GM21737 (cell line): ENCODE measurements at regions not wholly inside any gene's neighbourhood (a gene's known extent, or its start where the extent isn't known, plus 50 kb on each side); places are given as distances from the start of the nearest gene placed in this dataset.

Source experiments
- ATAC-seq: cut with Tn5 transposase; IDR thresholded peaks from one replicate; pipeline ENCODE4 v1.9.1; 2021; ENCODE audit warnings: mild to moderate bottlenecking, moderate library complexity; ENCODE audit not compliant: unreplicated experiment

GRCh38 chr10:3287572-3288445, 115.2 kb upstream of the PITRM1 start:
- ATAC-seq: no peak

GRCh38 chr10:3282674-3283017, 110.1 kb upstream of the PITRM1 start:
- no peak for ATAC-seq

- ATAC-seq: no peak
Measured at GRCh38 chr10:3281941-3282673, 109.5 kb upstream of the PITRM1 start.

- ATAC-seq: no peak
Measured at GRCh38 chr10:3278771-3279170, 106.2 kb upstream of the PITRM1 start.

GRCh38 chr10:3277566-3277965, 105.0 kb upstream of the PITRM1 start:
- ATAC-seq: no peak

GRCh38 chr10:3274414-3274813, 101.8 kb upstream of the PITRM1 start:
- ATAC-seq: no peak

- ATAC-seq: no peak
Measured at GRCh38 chr10:3273966-3274365, 101.4 kb upstream of the PITRM1 start.

- ATAC-seq: no peak
Measured at GRCh38 chr10:3272300-3272699, 99.7 kb upstream of the PITRM1 start.

- ATAC-seq: no peak
Measured at GRCh38 chr10:3271354-3272115, 99.0 kb upstream of the PITRM1 start.

GRCh38 chr10:3270577-3271316, 98.2 kb upstream of the PITRM1 start:
- ATAC-seq: no peak

- no peak for ATAC-seq
Measured at GRCh38 chr10:3268025-3268424, 95.4 kb upstream of the PITRM1 start.

- ATAC-seq: no peak
Measured at GRCh38 chr10:3265088-3265487, 92.5 kb upstream of the PITRM1 start.

- no peak for ATAC-seq
Measured at GRCh38 chr10:3264161-3264761, 91.7 kb upstream of the PITRM1 start.

- ATAC-seq: no peak
Measured at GRCh38 chr10:3263747-3264146, 91.2 kb upstream of the PITRM1 start.

- no peak for ATAC-seq
Measured at GRCh38 chr10:3263082-3263481, 90.5 kb upstream of the PITRM1 start.

GRCh38 chr10:3261921-3262320, 89.3 kb upstream of the PITRM1 start:
- no peak for ATAC-seq

GRCh38 chr10:3260066-3260834, 87.7 kb upstream of the PITRM1 start:
- no peak for ATAC-seq

GRCh38 chr10:3259499-3259898, 86.9 kb upstream of the PITRM1 start:
- no peak for ATAC-seq

- ATAC-seq: no peak
Measured at GRCh38 chr10:3258394-3258793, 85.8 kb upstream of the PITRM1 start.

GRCh38 chr10:3255616-3256015, 83.0 kb upstream of the PITRM1 start:
- no peak for ATAC-seq
